Adrenal gland (tissue), 9 donors: ENCODE measurements at regions not wholly inside any gene's neighbourhood (a gene's known extent, or its start where the extent isn't known, plus 50 kb on each side); places are given as distances from the start of the nearest gene placed in this dataset.

Source experiments
- DNase-seq, 7 donors: peaks; one replicate each; pipeline ENCODE4 v3.0.0-alpha.2; 2019 to 2020
- H3K27ac ChIP-seq, 5 donors: fragments of 200-600 bp; sonication (generic) in 4 of 5; 1 replicate in 3 of 5; 2 replicates in 2 of 5; pipeline versions ENCODE4 v1.5.1 to v1.8.0; 2016 to 2020; ENCODE audit warnings: mild to moderate bottlenecking in 1 of 5
- H3K27me3 ChIP-seq: fragments of 200-600 bp; 2 replicates; pipeline ENCODE4 v1.8.0; 2021
- H3K36me3 ChIP-seq, 2 donors: fragments of 200-600 bp; replicated peaks in 1 of 2; 1 replicate in 1 of 2; 2 replicates in 1 of 2; pipeline versions ENCODE4 v1.5.1 to v1.8.0; 2018 to 2022
- H3K4me1 ChIP-seq, 2 donors: fragments of 200-600 bp; replicated peaks in 1 of 2; 1 replicate in 1 of 2; 2 replicates in 1 of 2; pipeline versions ENCODE4 v1.5.1 to v1.8.0; 2018 to 2021
- H3K4me3 ChIP-seq, 4 donors: fragments of 200-600 bp; sonication (generic) in 3 of 4; one replicate each; pipeline ENCODE4 v1.5.1; 2016 to 2018
- H3K9me3 ChIP-seq, 3 donors: fragments of 200-600 bp; sonication (generic) in 1 of 3; replicated peaks in 1 of 3; 1 replicate in 2 of 3; 2 replicates in 1 of 3; pipeline versions ENCODE4 v1.5.1 to v1.8.0; 2016 to 2021
- CTCF ChIP-seq, 6 experiments: fragments of 450-650 bp in 4 of 6; fragments of 200-600 bp in 2 of 6; sonication (generic) in 1 of 6; IDR thresholded peaks; 1 replicate in 5 of 6; 2 replicates in 1 of 6; pipeline versions ENCODE4 v1.5.1 to v1.8.0; 2016 to 2021; ENCODE audit warnings: antibody characterized with exemption in 6 of 6, mild to moderate bottlenecking in 2 of 6, moderate library complexity in 1 of 6
- POLR2A ChIP-seq, 2 donors: fragments of 450-650 bp; IDR thresholded peaks; one replicate each; pipeline ENCODE4 v1.6.1; 2017; ENCODE audit warnings: antibody characterized with exemption in 2 of 2, mild to moderate bottlenecking in 2 of 2, moderate library complexity in 1 of 2
- WGBS, 4 donors: extraction: QIAGEN DNeasy Blood & Tissue Kit in 2 of 4; methylation state at CpG; one replicate each; pipeline versions ENCODE4 v1.1.5 to v1.1.7; 2013 to 2017; 5-methylcytosine and 5-hydroxymethylcytosine counted together
- intact Hi-C, 2 donors: fragments of 100-400 bp; cut with DNase I; formaldehyde crosslinking; loops; one replicate each; pipeline versions ENCODE4 v1.14.1 to v1.15.0; 2022 to 2023
- donor health status: healthy with polysubstance abuse.
- donor health status: Bipolar disorder and iron deficiency.
- donor health status: DM: yes; HTN: yes; CAD: no.
- donor health status: DM: no; HTN: no; CAD: no.
- donor health status: DM: no; HTN: no; CAD: no.

GRCh38 chr16:73505577-73505976, 457.6 kb upstream of the ZFHX3 start:
- 75 to 89% (median 86%) methylated on average over 5 of the region's 5 CpGs for WGBS, 4 donors
- H3K9me3 ChIP-seq = no peaks in the 10 kb centered on the region
- intact Hi-C loops = no loop called here
- no peak overlapping the region for H3K4me3 ChIP-seq
- H3K36me3 ChIP-seq = no peaks in the 10 kb centered on the region
- H3K4me1 ChIP-seq = peaks cover 0 to 7% of the 10 kb centered on the region in 2 donors
- H3K27ac ChIP-seq = no peak overlapping the region
- no peak for TF ChIP-seq POLR2A (IDR thresholded peaks at IDR 0.05)
- no peak for TF ChIP-seq CTCF (IDR thresholded peaks at IDR 0.05)
- DNase-seq = no peak
- no peaks in the 10 kb centered on the region for H3K27me3 ChIP-seq

GRCh38 chr16:73504591-73505575, 457.0 kb upstream of the ZFHX3 start:
- intact Hi-C loops = no loop called here
- DNase-seq = no peak
- Histone ChIP-seq H3K36me3 (no peaks in the 10 kb centered on the region), H3K4me3 (no peak overlapping the region), H3K27me3 (no peaks in the 10 kb centered on the region), H3K4me1 (peaks cover 0 to 7% of the 10 kb centered on the region in 2 donors), H3K27ac (no peak overlapping the region), H3K9me3 (no peaks in the 10 kb centered on the region)
- 74 to 78% (median 76%) methylated on average over 20 of the region's 20 CpGs for WGBS, 4 donors
- no peak for TF ChIP-seq CTCF (IDR thresholded peaks at IDR 0.05)
- TF ChIP-seq POLR2A (IDR thresholded peaks at IDR 0.05) = no peak

GRCh38 chr16:73503093-73503492, 455.2 kb upstream of the ZFHX3 start:
- WGBS, 4 donors = 80 to 91% (median 90%) methylated on average over 2 to 8 of the region's 8 CpGs
- Histone ChIP-seq H3K4me1 (no peaks in the 10 kb centered on the region), H3K9me3 (no peaks in the 10 kb centered on the region), H3K36me3 (no peaks in the 10 kb centered on the region), H3K4me3 (no peak overlapping the region), H3K27ac (no peak overlapping the region), H3K27me3 (no peaks in the 10 kb centered on the region)
- TF ChIP-seq POLR2A (IDR thresholded peaks at IDR 0.05) = no peak
- TF ChIP-seq CTCF (IDR thresholded peaks at IDR 0.05) = no peak
- DNase-seq = no peak
- intact Hi-C loops = no loop called here

GRCh38 chr16:73499276-73499675, 451.3 kb upstream of the ZFHX3 start:
- 90 to 95% (median 94%) methylated on average over 10 of the region's 10 CpGs for WGBS, 4 donors
- intact Hi-C loops = no loop called here
- Histone ChIP-seq H3K36me3 (no peaks in the 10 kb centered on the region), H3K4me1 (no peaks in the 10 kb centered on the region), H3K27ac (no peak overlapping the region), H3K27me3 (no peaks in the 10 kb centered on the region), H3K9me3 (no peaks in the 10 kb centered on the region), H3K4me3 (no peak overlapping the region)
- no peak for TF ChIP-seq POLR2A (IDR thresholded peaks at IDR 0.05)
- no peak for TF ChIP-seq CTCF (IDR thresholded peaks at IDR 0.05)
- DNase-seq = no peak
